ENCODE measurements at regions not wholly inside any gene's neighbourhood (a gene's known extent, or its start where the extent isn't known, plus 50 kb on each side); places are given as distances from the start of the nearest gene placed in this dataset.

GRCh38 chr5:121221483-121221882 is 630.2 kb upstream of the FTMT start:
- no peak overlapping the region for H3K27ac Mint-ChIP-seq
- H3K9me3 Mint-ChIP-seq = peaks cover 37% of the 10 kb centered on the region
- H3K27me3 Mint-ChIP-seq (ENCODE audit: low read depth) = no peaks in the 10 kb centered on the region
- H3K36me3 Mint-ChIP-seq = no peaks in the 10 kb centered on the region
- H3K4me1 Mint-ChIP-seq = peaks cover 6% of the 10 kb centered on the region
- DNase-seq (ENCODE audit: low spot score in 2 of 2, unreplicated experiment in 2 of 2) = no peak
- H3K4me3 Mint-ChIP-seq = no peak overlapping the region
- TF ChIP-seq CTCF (IDR thresholded peaks at IDR 0.05; ENCODE audit: unreplicated experiment) = no peak

- Mint-ChIP-seq H3K4me1 (no peaks in the 10 kb centered on the region), H3K27ac (no peak overlapping the region), H3K36me3 (no peaks in the 10 kb centered on the region), H3K27me3 (ENCODE audit: low read depth) (no peaks in the 10 kb centered on the region), H3K9me3 (peaks cover 57% of the 10 kb centered on the region), H3K4me3 (no peak overlapping the region)
- DNase-seq (ENCODE audit: low spot score in 2 of 2, unreplicated experiment in 2 of 2) = no peak
- no peak for TF ChIP-seq CTCF (IDR thresholded peaks at IDR 0.05; ENCODE audit: unreplicated experiment)
Measured at GRCh38 chr5:121226765-121227164, 624.9 kb upstream of the FTMT start.

- no peak for DNase-seq (ENCODE audit: low spot score in 2 of 2, unreplicated experiment in 2 of 2)
- Mint-ChIP-seq H3K27ac (no peak overlapping the region), H3K36me3 (peaks cover 2% of the 10 kb centered on the region), H3K4me1 (no peaks in the 10 kb centered on the region), H3K4me3 (no peak overlapping the region), H3K27me3 (ENCODE audit: low read depth) (no peaks in the 10 kb centered on the region), H3K9me3 (peaks cover 4% of the 10 kb centered on the region)
- TF ChIP-seq CTCF (IDR thresholded peaks at IDR 0.05; ENCODE audit: unreplicated experiment) = no peak
Measured at GRCh38 chr5:121239951-121240350, 611.7 kb upstream of the FTMT start.

- no peaks in the 10 kb centered on the region for H3K4me1 Mint-ChIP-seq
- no peak overlapping the region for H3K4me3 Mint-ChIP-seq
- peaks cover 10% of the 10 kb centered on the region for H3K9me3 Mint-ChIP-seq
- DNase-seq (ENCODE audit: low spot score in 2 of 2, unreplicated experiment in 2 of 2) = no peak
- no peaks in the 10 kb centered on the region for H3K36me3 Mint-ChIP-seq
- H3K27ac Mint-ChIP-seq = no peak overlapping the region
- TF ChIP-seq CTCF (IDR thresholded peaks at IDR 0.05; ENCODE audit: unreplicated experiment) = no peak
- H3K27me3 Mint-ChIP-seq (ENCODE audit: low read depth) = no peaks in the 10 kb centered on the region
Measured at GRCh38 chr5:121246971-121247370, 604.7 kb upstream of the FTMT start.

- H3K27me3 Mint-ChIP-seq (ENCODE audit: low read depth) = no peaks in the 10 kb centered on the region
- no peak overlapping the region for H3K27ac Mint-ChIP-seq
- no peak for DNase-seq (ENCODE audit: low spot score in 2 of 2, unreplicated experiment in 2 of 2)
- TF ChIP-seq CTCF (IDR thresholded peaks at IDR 0.05; ENCODE audit: unreplicated experiment) = no peak
- H3K4me3 Mint-ChIP-seq = no peak overlapping the region
- H3K4me1 Mint-ChIP-seq = no peaks in the 10 kb centered on the region
- peaks cover 15% of the 10 kb centered on the region for H3K9me3 Mint-ChIP-seq
- no peaks in the 10 kb centered on the region for H3K36me3 Mint-ChIP-seq
Measured at GRCh38 chr5:121251954-121252353, 599.7 kb upstream of the FTMT start.

GRCh38 chr5:121257621-121258020 is 594.1 kb upstream of the FTMT start:
- Mint-ChIP-seq H3K27me3 (ENCODE audit: low read depth) (no peaks in the 10 kb centered on the region), H3K36me3 (no peaks in the 10 kb centered on the region), H3K9me3 (peaks cover 8% of the 10 kb centered on the region), H3K4me1 (no peaks in the 10 kb centered on the region), H3K4me3 (no peak overlapping the region), H3K27ac (no peak overlapping the region)
- TF ChIP-seq CTCF (IDR thresholded peaks at IDR 0.05; ENCODE audit: unreplicated experiment) = no peak
- DNase-seq (ENCODE audit: low spot score in 2 of 2, unreplicated experiment in 2 of 2) = no peak

All from mesothelial cell of epicardium (in vitro differentiated cells).